ENCODE measurements at regions not wholly inside any gene's neighbourhood (a gene's known extent, or its start where the extent isn't known, plus 50 kb on each side); places are given as distances from the start of the nearest gene placed in this dataset.
"Not testable (repeated sequence)": the region's sequence is repeated elsewhere in the genome, so short reads cannot be mapped to it uniquely, and the experiment has no call there.

DNA sequence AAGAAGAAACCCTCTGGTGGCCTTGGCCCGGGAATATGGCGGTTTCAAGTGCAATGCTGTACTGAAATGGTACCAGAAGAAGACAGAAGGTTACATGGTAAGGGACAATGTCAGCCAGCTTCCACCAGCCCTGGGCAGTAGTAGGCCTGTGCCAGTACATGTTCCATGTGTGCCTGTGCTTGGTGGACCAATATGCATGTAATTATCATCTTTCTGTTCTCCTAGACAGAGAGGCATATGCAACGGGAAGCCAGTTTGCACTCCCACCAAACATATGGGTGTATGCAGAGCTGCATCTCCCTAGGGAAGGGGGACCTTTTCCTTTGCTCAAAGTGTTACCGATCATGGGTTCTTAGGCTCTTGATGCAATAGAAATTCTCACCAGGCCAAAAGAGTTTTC, 80.9 kb upstream of the ADORA2B start:
- DNase-seq = not testable (repeated sequence)

DNA sequence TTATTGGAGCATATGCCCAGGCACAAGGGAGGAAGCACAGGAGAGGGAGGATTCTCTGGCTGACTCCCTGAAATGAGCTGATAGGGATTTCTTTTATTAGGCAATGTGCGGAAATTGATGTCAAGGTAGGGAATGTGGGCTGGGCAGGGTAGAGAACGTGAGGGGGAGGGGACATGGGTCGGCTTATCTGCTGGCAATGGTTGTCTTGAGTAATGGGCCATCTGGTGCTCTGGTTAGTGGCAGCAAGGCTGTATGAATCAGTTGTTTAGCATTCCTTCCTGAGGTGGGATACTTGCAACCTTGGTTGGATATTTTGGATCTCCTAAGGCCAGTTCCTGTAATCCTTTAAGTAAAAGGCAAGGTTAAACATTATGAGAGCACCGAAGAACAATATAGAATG, 80.5 kb upstream of the ADORA2B start:
- not testable (repeated sequence) for DNase-seq

DNA sequence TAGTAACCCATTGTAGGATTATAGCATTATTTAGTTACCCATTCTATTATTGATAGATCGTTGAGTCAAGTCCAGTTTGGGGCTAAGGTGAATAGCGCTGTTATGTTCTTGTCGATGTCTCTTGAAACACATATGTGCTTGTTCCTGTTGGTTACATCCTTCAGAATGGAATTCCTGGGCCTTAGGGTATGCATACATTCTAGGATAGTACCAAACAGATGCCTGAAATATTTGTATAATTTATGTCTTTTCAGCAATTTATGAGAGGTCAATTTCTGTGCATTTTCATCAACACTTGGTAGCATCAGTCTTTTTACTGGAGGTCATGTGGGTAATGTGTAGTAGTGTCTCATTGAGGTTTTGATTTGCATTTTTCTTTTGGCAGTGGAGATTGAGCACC, 78.9 kb upstream of the ADORA2B start:
- not testable (repeated sequence) for DNase-seq

DNA sequence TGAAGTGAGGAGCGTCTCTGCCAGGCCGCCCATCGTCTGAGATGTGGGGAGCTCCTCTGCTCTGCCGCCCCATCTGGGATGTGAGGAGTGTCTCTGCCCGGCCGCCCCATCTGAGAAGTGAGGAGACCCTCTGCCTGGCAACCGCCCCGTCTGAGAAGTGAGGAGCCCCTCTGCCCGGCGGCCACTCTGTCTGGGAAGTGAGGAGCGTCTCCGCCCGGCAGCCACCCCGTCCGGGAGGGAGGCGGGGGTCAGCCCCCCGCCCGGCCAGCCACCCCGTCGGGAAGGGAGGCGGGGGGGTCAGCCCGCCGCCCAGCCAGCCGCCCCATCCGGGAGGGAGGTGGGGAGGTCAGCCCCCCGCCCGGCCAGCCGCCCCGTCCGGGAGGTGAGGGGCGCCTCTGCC, 77.6 kb upstream of the ADORA2B start:
- DNase-seq = not testable (repeated sequence)

DNA sequence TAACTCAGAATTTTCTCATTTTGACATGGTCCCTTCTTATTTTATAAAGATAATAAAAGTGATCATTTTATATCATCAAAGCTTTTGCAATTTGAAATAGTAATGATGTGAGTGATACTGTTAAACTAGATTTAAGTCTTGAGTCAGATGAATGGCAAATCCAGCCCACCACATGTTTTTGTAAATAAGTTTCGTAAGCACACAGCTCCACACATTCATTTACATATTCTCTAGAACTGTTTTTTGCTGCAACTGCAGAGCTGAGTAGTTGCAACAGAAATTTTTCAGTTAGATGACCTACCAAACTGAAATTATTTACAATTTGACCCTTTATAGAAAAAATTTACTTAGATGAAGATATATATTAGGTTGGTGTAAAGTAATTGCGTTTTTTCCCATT, 75.1 kb upstream of the ADORA2B start:
- DNase-seq = not testable (repeated sequence)

DNA sequence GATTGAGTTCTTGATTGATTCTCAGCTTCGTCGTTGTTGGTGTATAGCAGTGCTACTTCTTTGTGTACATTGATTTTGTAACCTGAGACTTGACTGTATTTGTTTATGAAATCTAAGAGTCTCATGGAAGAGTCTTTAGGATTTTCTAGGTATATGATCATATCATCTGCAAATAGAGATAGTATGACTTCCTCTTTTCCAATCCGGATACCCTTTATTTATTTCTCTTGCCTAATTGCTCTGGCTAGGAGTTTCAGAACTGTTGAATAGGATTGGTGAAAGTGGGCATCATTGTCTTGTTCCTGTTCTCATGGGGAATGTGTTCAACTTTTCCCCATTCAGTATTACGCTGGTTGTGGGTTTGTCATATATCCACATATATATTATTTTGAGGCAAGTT, 72.3 kb upstream of the ADORA2B start:
- DNase-seq = not testable (repeated sequence)

DNA sequence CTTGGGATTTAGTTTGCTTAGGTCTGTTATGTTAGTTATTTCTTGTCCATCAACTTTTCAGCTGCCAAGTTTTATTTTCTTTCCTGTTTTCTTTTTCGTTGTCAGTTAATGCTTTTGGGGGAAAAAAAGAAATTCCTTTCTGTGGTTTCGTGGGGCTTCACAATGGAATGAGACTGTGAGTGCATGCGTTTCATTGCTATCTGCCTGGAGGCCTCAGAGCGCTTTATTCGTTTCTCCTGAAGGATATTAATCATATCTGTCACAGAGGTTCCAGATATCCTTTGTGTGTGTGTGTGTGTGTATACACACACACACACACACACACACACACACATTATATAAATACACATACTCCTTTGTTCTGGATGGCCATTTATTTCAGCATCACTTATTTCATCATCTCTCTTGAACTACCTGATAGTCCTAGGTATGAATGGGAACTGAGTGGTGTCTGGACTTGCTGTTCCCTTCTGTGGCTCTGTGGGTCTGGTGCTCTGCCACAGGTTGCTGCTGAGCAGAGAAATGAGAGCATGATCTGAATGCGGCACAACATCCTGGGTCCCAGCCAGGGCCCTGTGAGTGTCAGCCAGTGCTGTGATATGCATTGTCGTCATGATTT, 66.9 kb upstream of the ADORA2B start:
- not testable (repeated sequence) for DNase-seq

DNA sequence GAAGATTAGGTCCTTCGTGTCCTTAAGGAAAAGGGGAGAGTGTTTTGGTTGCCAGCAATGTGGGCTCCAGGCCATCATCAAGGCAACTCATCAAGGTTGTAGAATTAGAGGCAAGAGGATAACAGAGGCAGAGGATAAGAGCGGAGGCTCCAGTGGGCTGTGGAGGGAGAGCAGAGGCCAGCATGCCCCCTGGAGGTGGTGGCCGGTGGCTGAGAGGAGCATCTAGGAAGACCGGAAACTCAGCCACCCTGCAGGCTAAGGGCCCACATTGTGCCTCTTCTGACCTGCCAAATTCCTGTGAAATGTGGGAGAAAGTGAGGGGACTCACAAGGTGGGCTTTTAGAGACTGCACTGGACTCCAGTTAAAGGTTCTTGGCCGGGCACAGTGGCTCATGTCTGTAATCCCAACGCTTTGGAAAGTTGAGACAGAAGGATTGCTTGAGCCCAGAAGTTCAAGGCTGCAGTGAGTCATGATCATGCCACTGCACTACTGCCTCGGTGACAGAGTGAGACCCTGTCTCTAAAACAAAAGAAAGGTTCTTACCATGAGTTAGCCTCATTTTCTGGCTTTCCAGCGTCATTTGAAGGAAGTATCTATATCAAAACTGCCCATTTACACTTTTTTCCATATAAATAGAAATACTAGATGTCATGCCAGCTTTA, 62.7 kb upstream of the ADORA2B start:
- no peak for DNase-seq

DNA sequence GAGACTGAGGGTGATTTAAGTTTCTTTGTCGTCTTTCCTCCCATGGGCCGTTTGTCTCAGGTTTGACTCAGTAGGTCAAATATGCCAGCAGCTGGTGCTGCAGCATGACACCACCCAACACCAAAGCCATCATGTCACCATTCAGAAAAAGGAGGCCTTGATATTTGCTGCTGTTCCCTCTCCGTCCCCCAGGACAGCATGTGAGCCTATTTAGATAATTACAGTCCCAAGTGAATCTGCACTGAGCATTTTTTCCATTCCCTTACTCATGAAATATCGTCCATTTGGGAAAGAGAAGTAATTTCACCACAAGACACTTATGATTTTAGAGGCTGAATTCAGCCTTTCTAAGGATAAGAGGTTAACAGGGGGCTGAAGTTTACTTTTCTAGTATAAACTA, 62.2 kb upstream of the ADORA2B start:
- DNase-seq = no peak

DNA sequence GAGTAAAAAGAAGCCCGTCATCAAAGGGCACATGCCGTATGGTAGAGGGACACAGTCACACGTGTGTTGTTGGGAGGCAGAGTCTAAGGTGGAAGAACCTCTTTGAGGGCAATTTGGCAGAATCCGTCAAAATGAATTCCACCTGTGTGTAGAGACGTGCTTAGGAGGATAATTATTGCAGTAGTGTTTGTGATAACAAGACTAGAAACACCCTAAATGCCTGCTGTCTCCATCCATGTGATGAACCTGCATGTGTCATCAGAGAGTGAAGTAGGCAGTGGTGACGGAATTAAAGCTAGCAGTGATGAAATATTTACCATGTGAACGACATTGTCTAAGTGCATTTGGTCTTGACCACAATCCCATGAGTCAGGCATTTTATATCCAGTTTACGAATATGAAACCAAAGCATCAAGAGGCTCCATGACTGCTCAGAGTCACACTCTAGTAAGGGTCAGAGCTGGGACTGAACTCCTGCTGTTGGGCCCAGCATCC, 61.3 kb upstream of the ADORA2B start:
- DNase-seq = no peak

DNA sequence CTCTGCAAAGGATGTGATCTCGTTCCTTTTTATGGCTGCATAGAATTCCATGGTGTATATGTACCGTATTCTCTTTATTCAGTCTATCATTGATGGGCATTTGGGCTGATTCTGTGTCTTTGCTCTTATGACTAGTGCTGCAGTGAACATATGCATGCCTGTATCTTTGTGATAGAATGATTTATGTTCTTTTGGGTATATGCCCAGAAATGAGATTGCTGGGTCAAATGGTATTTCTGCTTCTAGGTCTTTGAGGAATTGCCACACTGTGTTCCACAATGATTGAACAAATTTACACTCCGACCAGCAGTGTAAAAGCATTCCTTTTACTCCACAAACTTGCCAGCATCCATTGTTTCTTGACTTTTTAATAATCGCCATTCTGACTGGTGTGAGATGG, 60.2 kb upstream of the ADORA2B start:
- DNase-seq = no peak

DNA sequence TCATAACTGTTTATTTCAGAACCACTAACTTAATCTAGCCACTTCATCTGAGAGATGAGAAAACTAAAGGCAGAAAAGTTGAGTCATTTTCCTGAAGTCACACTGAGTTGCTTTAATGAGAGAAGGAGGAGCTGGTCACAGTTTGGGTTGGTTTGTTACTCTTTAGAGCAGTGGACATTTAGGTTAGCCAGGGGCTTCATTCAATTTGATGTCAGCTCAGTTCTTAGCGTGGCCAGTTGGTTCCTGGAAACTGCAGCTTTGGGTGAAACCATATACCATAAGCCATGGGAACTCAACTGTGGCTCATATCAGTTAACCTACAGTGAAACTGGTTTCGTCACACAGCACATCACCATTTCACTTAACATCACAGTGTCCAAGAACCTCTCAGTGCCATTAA, 59.2 kb upstream of the ADORA2B start:
- no peak for DNase-seq

DNA sequence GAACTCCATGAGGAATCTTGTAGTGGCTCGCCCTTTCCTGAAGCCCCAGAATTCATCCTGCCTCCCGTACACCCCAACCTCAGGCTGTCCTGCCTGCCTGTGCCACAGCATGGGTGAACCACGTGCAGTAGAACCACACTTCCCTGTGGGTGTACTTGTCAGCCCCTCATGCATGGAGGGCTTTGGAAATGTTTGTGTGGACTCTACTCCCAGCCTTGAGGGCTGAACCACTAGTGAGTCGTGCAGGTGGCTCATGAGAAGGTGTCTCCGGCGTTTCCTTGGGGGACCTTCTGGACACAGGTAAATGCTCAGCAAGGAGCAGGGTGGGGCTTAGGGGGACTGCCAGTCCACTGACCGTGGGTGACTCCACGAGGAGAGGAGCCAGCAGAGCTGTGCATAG, 58.7 kb upstream of the ADORA2B start:
- DNase-seq = no peak

DNA sequence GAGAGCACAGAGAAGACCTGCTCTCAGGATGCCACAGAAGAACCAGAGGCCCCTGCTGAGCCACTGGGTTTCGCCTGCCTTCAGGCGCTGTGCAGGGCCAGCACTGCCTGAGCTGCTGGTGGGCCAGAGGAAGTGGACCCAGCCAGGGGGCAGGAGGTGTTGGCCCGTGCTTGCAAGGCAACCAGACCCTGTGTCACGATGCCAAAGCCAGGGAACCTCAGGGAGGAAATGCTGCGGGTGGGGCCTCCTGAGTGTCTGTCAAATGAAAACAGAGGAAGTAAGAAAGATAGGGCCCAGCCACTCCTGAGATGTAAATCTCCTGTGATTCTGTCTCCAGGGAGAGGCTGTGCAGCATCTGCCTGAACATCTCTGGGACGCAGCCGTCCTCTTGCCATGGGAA, 58.1 kb upstream of the ADORA2B start:
- DNase-seq = no peak

DNA sequence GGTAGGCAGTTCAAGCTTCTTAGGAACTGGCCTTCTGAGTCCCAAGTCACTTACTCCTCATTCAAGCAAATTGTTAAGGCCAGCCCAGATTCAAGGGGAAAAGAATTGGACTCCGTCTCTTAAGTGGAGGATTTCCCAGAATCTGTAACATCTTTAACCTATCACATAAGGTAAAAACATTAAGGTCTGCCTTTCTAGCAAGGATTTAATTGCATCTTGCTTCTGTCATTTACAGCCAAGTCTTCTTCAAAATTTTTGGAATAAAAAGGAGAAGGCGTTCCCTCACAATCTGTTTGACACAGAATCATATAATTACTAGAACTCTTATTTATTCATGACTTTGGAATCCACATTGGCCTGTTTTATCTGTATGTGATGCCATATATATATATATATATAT, 56.5 kb upstream of the ADORA2B start:
- DNase-seq = no peak

DNA sequence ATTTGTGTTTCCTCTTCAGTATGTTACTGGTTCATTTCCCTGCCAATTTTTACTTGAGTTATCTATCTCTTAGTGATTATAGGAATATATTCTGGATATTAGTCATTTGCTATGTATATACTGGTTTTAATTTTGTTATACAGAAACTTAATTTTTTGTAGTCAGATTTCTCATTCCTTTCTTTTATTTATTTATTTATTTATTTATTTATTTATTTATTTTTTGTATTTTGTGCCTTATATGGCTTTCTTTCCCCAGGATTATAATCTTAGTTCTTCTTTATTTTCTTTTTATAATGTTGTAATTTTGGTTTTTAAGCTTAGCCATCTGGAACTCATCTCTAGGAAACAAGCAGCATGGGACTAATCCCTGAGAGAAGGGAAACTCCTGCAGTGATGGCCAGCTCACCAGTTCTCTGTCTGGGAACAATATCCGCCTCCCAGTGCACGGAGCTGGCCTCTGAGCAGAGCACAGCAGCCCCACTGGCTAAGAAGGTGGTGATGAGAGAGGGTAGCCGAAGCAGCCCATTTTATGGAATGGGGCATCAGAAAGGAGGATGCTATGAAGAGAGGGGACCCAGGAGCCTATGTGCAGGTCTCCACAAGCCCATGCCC, 54.5 kb upstream of the ADORA2B start:
- no peak for DNase-seq

DNA sequence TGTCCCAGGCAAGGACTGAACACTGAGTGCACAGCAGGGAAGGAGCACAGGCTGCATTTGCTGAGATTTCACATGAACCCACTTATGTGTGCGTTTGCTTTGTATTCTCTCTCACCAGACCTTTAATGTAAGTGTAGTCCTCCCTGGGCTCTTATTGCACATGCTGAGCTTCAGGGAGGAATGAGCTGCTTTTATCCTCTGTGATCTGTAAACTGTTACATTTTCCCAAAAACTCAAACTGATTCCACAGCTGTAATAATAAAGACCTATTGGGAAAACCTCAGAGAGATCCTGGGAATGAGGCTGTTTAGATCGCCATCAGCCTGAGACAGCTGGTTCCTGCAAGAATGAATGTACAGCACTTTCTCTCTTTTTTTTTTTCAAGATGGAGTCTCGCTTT, 53.6 kb upstream of the ADORA2B start:
- no peak for DNase-seq

DNA sequence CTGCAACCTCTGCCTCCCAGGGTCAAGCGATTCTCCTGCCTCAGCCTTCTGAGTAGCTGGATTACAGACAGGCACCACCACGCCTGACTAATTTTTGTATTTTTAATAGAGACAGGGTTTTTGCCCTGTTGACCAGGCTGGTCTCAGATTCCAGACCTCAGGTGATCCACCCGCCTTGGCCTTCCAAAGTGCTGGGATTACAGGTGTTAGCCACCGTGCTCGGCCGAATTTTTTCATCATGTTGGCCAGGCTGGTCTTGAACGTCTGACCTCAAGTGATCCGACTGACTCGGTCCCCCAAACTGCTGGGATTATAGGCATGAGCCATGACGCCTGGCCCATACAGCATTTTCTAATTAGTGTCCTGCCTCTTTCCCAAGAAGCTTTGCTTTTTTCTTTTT, 52.7 kb upstream of the ADORA2B start:
- DNase-seq = no peak

DNA sequence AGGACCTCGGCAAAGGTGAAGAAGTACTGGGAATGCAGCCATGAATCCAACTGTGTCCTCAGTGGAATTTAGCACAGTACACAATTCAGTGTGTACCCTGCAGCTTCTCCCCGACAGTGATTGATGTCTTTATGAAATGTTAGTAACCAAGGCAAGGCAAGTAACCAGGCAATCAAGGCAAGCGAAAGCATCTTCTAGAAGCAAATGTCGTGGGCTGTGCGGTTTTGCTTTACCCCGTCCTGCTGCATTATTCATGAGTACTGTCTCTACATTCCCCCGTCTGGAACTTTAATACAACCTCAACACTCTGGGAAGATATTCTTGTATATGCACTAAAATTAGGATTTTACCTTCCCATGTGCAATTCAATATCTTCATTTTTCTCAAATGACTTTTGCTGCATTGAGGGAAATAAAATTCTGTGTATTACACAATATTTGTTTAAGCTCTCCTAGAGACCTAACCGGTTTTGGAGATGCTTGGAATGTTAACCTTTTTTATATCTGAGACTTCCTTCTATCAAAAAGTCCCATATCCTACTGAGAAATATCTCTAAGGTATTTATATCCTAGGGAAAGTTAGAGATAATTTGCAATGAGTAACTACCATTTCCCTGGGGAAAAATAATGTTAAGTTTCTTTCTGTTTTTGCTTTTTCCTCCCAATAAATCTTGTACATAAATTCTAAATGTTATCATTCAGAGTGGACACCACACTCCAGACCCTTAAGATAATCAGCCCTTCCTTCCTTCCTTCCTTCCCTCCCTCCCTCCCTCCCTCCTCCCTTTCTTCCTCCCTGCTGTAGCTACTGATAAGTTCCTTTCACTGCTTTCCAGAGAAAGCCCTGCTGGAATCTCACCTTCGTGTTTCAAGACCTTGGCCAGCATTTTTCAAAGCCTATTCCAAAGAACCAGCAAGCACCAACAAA, 51.9 kb upstream of the ADORA2B start:
- no peak for DNase-seq

DNA sequence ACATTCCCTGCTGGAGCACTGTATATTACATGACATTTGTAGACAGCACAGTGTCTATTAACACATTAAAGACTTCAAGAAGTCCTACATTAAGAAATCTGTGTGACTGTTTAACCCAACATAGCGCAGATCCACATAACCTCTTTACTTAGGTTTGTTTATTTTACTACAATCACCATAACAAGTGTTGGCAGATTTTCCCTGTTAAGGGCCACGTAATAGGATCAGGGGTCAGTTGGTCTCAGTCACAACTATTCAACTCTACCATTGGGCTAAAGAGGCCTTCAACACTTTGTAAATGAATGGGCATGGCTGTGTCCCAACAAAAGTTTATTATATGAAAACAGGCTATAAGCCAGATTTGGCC, 51.3 kb upstream of the ADORA2B start:
- DNase-seq = no peak

DNA sequence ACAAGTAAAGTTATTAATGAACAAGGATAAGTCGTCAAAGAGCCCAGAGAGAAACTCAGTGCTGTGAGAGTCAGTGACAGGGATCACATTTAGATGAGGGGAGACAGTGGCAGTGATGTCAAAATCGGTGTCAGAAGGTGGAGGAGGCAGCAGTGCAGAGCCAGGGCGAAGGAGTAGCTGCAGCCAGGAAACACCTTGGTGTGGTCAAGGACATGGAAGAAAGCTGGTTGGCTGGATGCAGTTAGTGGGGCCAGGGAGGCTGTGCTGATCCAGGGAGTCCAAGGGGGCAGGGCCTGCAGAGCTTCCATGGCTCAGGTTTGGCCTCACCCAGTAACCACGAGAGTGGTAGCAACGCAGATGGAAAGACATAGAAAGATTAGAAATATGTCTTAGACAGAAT, 50.7 kb upstream of the ADORA2B start:
- DNase-seq = no peak

DNA sequence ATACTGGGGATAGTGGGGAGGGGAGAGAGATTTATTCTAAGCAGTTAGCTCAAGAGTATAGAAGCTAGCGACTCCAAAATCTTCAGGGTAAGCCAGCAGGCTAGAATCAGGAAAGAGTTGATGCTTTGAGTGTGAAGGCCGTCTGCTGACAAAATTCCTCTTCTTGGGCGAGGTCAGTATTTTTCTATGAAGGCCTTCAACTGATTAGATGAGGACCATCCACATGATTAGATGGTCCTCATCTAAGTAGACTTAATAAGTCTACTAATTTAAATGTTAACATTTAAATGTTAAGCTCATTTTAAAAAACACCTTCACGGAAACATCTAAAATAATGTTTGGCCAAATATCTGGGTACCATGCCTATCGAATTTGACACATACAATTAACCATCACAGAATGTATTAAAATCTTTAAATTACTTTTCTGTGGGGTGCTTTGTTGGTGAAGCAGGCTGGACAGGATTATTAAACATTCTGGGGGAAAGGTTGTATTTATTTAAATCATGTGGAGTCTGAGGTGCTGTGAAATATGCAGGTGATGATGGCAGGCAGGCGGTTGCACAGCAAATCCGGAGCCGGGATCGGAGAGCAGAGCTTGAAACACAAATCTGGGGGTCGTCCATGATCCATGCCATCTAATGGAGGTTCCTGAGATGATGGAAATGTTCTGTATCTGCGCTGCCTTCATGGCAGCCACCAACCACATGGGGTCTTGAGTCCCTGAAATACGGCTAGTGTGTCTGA, 49.8 kb upstream of the ADORA2B start:
- DNase-seq = no peak
